HEK293 (cell line): ENCODE measurements at regions not wholly inside any gene's neighbourhood (a gene's known extent, or its start where the extent isn't known, plus 50 kb on each side); places are given as distances from the start of the nearest gene placed in this dataset.

Source experiments
- GLI4 ChIP-seq: fragments of 450-650 bp; formaldehyde crosslinking; IDR thresholded peaks from 2 replicates; pipeline ENCODE4 v1.5.1; 2016; ENCODE audit warnings: missing biosample characterization, missing genetic modification characterization
- GLIS1 ChIP-seq: fragments of 450-650 bp; formaldehyde crosslinking; IDR thresholded peaks from 2 replicates; pipeline ENCODE4 v1.5.1; 2016; ENCODE audit warnings: missing biosample characterization, missing genetic modification characterization
- HOXA7 ChIP-seq: sonication (generic); formaldehyde crosslinking; IDR thresholded peaks from 2 replicates; pipeline ENCODE4 v1.8.1; 2022; ENCODE audit warnings: missing genetic modification reagents, borderline replicate concordance
- KLF8 ChIP-seq: fragments of 450-650 bp; formaldehyde crosslinking; IDR thresholded peaks from 2 replicates; pipeline ENCODE4 v1.5.1; 2016; ENCODE audit warnings: missing biosample characterization, missing genetic modification characterization
- MEIS1 ChIP-seq: sonication (generic); formaldehyde crosslinking; IDR thresholded peaks from 2 replicates; pipeline ENCODE4 v1.8.1; 2022; ENCODE audit warnings: missing genetic modification reagents, mild to moderate bottlenecking, borderline replicate concordance
- PBX3 ChIP-seq: sonication (generic); formaldehyde crosslinking; IDR thresholded peaks from 2 replicates; pipeline ENCODE4 v1.8.1; 2022; ENCODE audit warnings: mild to moderate bottlenecking, moderate library complexity, missing genetic modification reagents
- PRDM1 ChIP-seq: fragments of 450-650 bp; formaldehyde crosslinking; IDR thresholded peaks from 2 replicates; pipeline ENCODE4; 2016; ENCODE audit warnings: missing biosample characterization, missing genetic modification characterization
- REST ChIP-seq: fragments of 450-650 bp; formaldehyde crosslinking; IDR thresholded peaks from 2 replicates; pipeline ENCODE4 v1.5.1; 2016; ENCODE audit warnings: missing biosample characterization, missing genetic modification characterization
- SETDB1 ChIP-seq: IDR thresholded peaks from one replicate; pipeline ENCODE4 v1.6.1; 2017; ENCODE audit warnings: mild to moderate bottlenecking, low read length, moderate library complexity, mixed read lengths; ENCODE audit not compliant: insufficient read length
- ZBTB17 ChIP-seq: fragments of 450-650 bp; formaldehyde crosslinking; IDR thresholded peaks from 2 replicates; pipeline ENCODE4 v1.5.1; 2016; ENCODE audit warnings: missing biosample characterization, missing genetic modification characterization
- ZBTB20 ChIP-seq: fragments of 450-650 bp; formaldehyde crosslinking; IDR thresholded peaks from 2 replicates; pipeline ENCODE4 v1.5.1; 2016; ENCODE audit warnings: missing biosample characterization, missing genetic modification characterization
- ZBTB21 ChIP-seq: fragments of 450-650 bp; formaldehyde crosslinking; IDR thresholded peaks from 2 replicates; pipeline ENCODE4 v1.5.1; 2017; ENCODE audit warnings: missing biosample characterization, missing genetic modification characterization
- ZFHX2 ChIP-seq: fragments of 450-650 bp; formaldehyde crosslinking; conservative IDR thresholded peaks from 2 replicates; pipeline ENCODE4 v1.5.1; 2016; ENCODE audit warnings: missing biosample characterization, missing genetic modification characterization
- ZFP37 ChIP-seq: fragments of 450-650 bp; formaldehyde crosslinking; IDR thresholded peaks from 2 replicates; pipeline ENCODE4 v1.5.1; 2016; ENCODE audit warnings: missing biosample characterization, missing genetic modification characterization
- ZNF132 ChIP-seq: fragments of 450-650 bp; formaldehyde crosslinking; IDR thresholded peaks from 2 replicates; pipeline ENCODE4 v1.5.1; 2017; ENCODE audit warnings: missing biosample characterization, missing genetic modification characterization, borderline replicate concordance
- ZNF148 ChIP-seq: fragments of 450-650 bp; formaldehyde crosslinking; IDR thresholded peaks from 2 replicates; pipeline ENCODE4 v1.5.0; 2017; ENCODE audit warnings: missing biosample characterization, missing genetic modification characterization, borderline replicate concordance
- ZNF16 ChIP-seq: fragments of 450-650 bp; formaldehyde crosslinking; IDR thresholded peaks from 2 replicates; pipeline ENCODE4 v1.5.1; 2016; ENCODE audit warnings: low read depth, missing biosample characterization, missing genetic modification characterization
- ZNF184 ChIP-seq: fragments of 450-650 bp; IDR thresholded peaks from 2 replicates; pipeline ENCODE4 v1.5.1; 2018; ENCODE audit warnings: missing biosample characterization, mild to moderate bottlenecking, missing genetic modification characterization
- ZNF2 ChIP-seq: fragments of 450-650 bp; formaldehyde crosslinking; IDR thresholded peaks from 2 replicates; pipeline ENCODE4 v1.5.1; 2016; ENCODE audit warnings: missing biosample characterization, missing genetic modification characterization
- ZNF214 ChIP-seq: fragments of 450-650 bp; formaldehyde crosslinking; IDR thresholded peaks from 2 replicates; pipeline ENCODE4 v1.5.1; 2017; ENCODE audit warnings: missing biosample characterization, mild to moderate bottlenecking, missing genetic modification characterization, borderline replicate concordance
- ZNF23 ChIP-seq: fragments of 450-650 bp; formaldehyde crosslinking; IDR thresholded peaks from 2 replicates; pipeline ENCODE4 v1.5.1; 2016; ENCODE audit warnings: missing biosample characterization, missing genetic modification characterization, borderline replicate concordance
- ZNF280D ChIP-seq: fragments of 450-650 bp; formaldehyde crosslinking; IDR thresholded peaks from 2 replicates; pipeline ENCODE4 v1.5.1; 2016; ENCODE audit warnings: missing biosample characterization, missing genetic modification characterization
- ZNF362 ChIP-seq: fragments of 450-650 bp; formaldehyde crosslinking; IDR thresholded peaks from 2 replicates; pipeline ENCODE4 v1.5.1; 2016; ENCODE audit warnings: missing biosample characterization, missing genetic modification characterization
- ZNF366 ChIP-seq: fragments of 450-650 bp; formaldehyde crosslinking; conservative IDR thresholded peaks from 2 replicates; pipeline ENCODE4 v1.5.1; 2016; ENCODE audit warnings: missing biosample characterization, missing genetic modification characterization
- ZNF37A ChIP-seq: fragments of 450-650 bp; IDR thresholded peaks from 2 replicates; pipeline ENCODE4 v1.5.1; 2018; ENCODE audit warnings: missing biosample characterization, missing genetic modification characterization
- ZNF416 ChIP-seq: fragments of 450-650 bp; formaldehyde crosslinking; IDR thresholded peaks from 2 replicates; pipeline ENCODE4 v1.5.1; 2016; ENCODE audit warnings: missing biosample characterization, missing genetic modification characterization
- ZNF501 ChIP-seq: fragments of 450-650 bp; formaldehyde crosslinking; IDR thresholded peaks from 2 replicates; pipeline ENCODE4 v1.5.1; 2016; ENCODE audit warnings: missing biosample characterization, missing genetic modification characterization
- ZNF530 ChIP-seq: fragments of 450-650 bp; formaldehyde crosslinking; IDR thresholded peaks from 2 replicates; pipeline ENCODE4 v1.5.1; 2016; ENCODE audit warnings: low read depth, missing biosample characterization, missing genetic modification characterization
- ZNF580 ChIP-seq: fragments of 450-650 bp; formaldehyde crosslinking; IDR thresholded peaks from 2 replicates; pipeline ENCODE4 v1.5.1; 2016; ENCODE audit warnings: missing biosample characterization, missing genetic modification characterization
- ZNF658 ChIP-seq: fragments of 450-650 bp; formaldehyde crosslinking; IDR thresholded peaks from 2 replicates; pipeline ENCODE4; 2016; ENCODE audit warnings: missing biosample characterization, missing genetic modification characterization

- 0 out of 2 replicates have a peak, but pooled peaks have one; percentile 52 for TF ChIP-seq ZNF2 (tag by site-specific recombination)
- peak; percentile 92 for TF ChIP-seq ZNF184 (tag by site-specific recombination)
- TF ChIP-seq ZNF37A (tag by site-specific recombination) = no peak
- TF ChIP-seq ZNF214 (tag by site-specific recombination) = no peak
- peak; percentile 77 for TF ChIP-seq ZNF366
- TF ChIP-seq ZFP37 (tag by site-specific recombination) = no peak; the same call in 1 of the 2 replicates
- TF ChIP-seq ZNF580 (tag by site-specific recombination) = no peak
- peak; percentile 92 for TF ChIP-seq KLF8 (tag by site-specific recombination)
- TF ChIP-seq ZBTB17 = no peak; the same call in 1 of the 2 replicates
- TF ChIP-seq ZFHX2 (tag by site-specific recombination) = peak; percentile 52
- TF ChIP-seq MEIS1 = no peak
- no peak for TF ChIP-seq GLI4 (tag by site-specific recombination)
- TF ChIP-seq ZNF16 (tag by site-specific recombination) = no peak
- no peak for TF ChIP-seq REST (tag by site-specific recombination)
- peak; percentile 42; the same call in 1 of the 2 replicates for TF ChIP-seq PRDM1 (tag by site-specific recombination)
- TF ChIP-seq ZNF501 (tag by site-specific recombination) = no peak
- peak; percentile 7; the same call in 1 of the 2 replicates for TF ChIP-seq ZNF280D (tag by site-specific recombination)
- peak; percentile 97 for TF ChIP-seq ZBTB21 (tag by site-specific recombination)
- no peak for TF ChIP-seq HOXA7 (CRISPR knock-in tag)
- no peak for TF ChIP-seq ZNF132
- no peak for TF ChIP-seq ZNF530 (tag by site-specific recombination)
- no peak for TF ChIP-seq ZNF658 (tag by site-specific recombination)
- no peak for TF ChIP-seq ZNF148 (tag by site-specific recombination)
- no peak for TF ChIP-seq ZBTB20 (tag by site-specific recombination)
- TF ChIP-seq SETDB1 = no peak
- TF ChIP-seq ZNF362 (tag by site-specific recombination) = peak; percentile 95
- TF ChIP-seq ZNF416 (tag by site-specific recombination) = no peak
- TF ChIP-seq PBX3 = no peak
- TF ChIP-seq GLIS1 (tag by site-specific recombination) = peak; percentile 76
- no peak for TF ChIP-seq ZNF23 (tag by site-specific recombination)
Measured at GRCh38 chr15:70507772-70508371, 255.5 kb downstream of the UACA start (continued).
